GM13977 (cell line): ENCODE measurements at regions not wholly inside any gene's neighbourhood (a gene's known extent, or its start where the extent isn't known, plus 50 kb on each side); places are given as distances from the start of the nearest gene placed in this dataset.

Experiments
- DNase-seq: peaks from one replicate; pipeline ENCODE4 v3.0.0; 2012; ENCODE audit warnings: low spot score
- CTCF ChIP-seq: IDR thresholded peaks from 2 replicates; pipeline ENCODE4 v1.5.1; 2012; ENCODE audit warnings: mild to moderate bottlenecking, control low read depth; ENCODE audit not compliant: insufficient read depth; ENCODE audit errors: extremely low read depth, missing control alignments
- in situ Hi-C: fragments of 300-500 bp; cut with MboI; formaldehyde crosslinking; loops from one replicate; pipeline ENCODE4 v1.12.0; 2022; ENCODE audit warnings: low sequenced_read_pairs, low pct_unique_long_range_greater_than_20kb, mixed read lengths, inconsistent platforms; ENCODE audit not compliant: unreplicated experiment

DNA sequence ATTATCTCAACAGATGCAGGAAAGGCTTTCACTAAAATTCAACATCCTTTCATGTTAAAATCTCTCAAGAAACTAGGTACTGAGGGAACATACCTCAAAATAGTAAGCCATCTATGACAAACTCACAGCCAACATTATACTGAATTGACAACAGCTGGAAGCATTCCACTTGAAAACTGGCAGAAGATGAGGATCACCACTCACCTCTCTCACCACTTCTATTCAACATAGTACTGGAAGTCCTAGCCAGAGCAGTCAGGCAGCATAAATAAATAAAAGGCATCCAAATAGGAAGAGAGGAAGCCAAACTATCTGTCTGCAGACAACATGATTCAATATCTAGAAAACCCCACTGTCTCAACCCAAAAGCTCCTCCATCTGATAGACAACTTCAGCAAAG lies 203.6 kb upstream of the GRAMD2B start:
- DNase-seq, result no peak
- no peak for TF ChIP-seq CTCF
- in situ Hi-C loops, result no loop called here

- in situ Hi-C loops, result no loop called here
Measured at GRCh38 chr5:126220725-126221124, 202.5 kb upstream of the GRAMD2B start.

DNA sequence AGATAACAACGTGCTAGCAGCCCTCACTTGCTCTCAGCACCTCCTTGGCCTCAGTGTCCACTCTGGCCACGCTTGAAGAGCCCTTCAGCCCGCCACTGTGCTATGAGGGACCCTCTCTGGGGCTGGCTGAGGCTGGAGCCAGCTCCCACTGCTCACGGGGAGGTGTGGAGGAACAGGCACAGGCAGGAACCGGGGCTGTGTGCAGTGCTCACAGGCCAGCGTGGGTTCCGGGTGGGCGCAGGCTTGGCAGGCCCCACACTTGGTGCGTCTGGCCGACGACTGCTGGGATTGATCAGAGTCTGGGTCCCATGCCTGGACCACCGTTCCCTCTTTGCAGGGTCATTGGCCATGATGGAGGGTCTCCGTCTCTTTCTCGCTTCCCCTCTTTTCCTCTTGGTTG lies 194.3 kb upstream of the GRAMD2B start:
- DNase-seq, result no peak
- in situ Hi-C loops, result no loop called here
- no peak for TF ChIP-seq CTCF

More at GRCh38 chr5:126220725-126221124, 202.5 kb upstream of the GRAMD2B start:
- TF ChIP-seq CTCF, result no peak
- no peak for DNase-seq

DNA sequence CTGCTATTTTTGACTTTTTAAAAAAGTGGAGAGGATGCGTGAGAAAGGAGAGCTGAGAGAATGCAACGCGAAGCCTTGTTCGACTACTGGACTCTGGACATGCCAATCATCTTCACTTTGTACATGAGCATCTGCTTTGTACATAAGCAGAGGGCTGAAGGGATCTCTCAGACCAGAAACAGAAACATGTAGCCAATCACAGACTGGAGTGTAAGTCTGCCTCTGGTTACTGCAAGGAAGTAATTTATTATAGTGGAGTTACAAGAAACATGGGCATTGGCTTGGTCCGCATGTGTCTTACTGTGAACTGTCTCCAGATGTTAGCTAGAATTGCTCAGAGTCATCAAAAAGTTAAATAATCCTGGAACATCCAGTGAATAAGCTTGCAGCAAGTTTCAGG lies 190.0 kb upstream of the GRAMD2B start:
- no peak for DNase-seq
- in situ Hi-C loops, result no loop called here
- TF ChIP-seq CTCF, result no peak

GRCh38 chr5:126234563-126235195 lies 188.5 kb upstream of the GRAMD2B start:
- TF ChIP-seq CTCF, result peak; percentile 53
- DNase-seq, result peak; percentile 22
- in situ Hi-C loops, result no loop called here

GRCh38 chr5:126235628-126236027 lies 187.6 kb upstream of the GRAMD2B start:
- no peak for TF ChIP-seq CTCF
- in situ Hi-C loops, result no loop called here

DNA sequence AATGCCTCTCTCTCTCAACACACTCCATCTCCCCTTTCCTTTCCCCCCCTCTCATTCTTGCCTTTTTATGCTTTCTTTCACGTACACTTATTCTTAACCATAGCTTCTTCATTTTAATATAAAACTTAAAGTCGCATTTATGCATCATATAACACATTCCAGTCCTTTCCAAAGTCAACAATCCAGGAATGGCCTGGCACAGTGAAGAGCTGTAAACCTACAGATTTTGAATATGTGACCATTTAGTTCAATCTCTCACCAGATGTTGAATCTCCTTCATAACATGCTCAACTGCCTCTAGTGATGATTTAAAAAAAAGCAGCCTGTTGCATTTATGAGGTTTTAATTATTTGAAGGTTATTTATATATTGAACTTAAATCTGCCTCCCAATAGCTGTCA lies 186.2 kb upstream of the GRAMD2B start:
- no peak for TF ChIP-seq CTCF
- in situ Hi-C loops, result no loop called here
- DNase-seq, result no peak

More at GRCh38 chr5:126235628-126236027, 187.6 kb upstream of the GRAMD2B start:
- no peak for DNase-seq
